ENCODE measurements at regions not wholly inside any gene's neighbourhood (a gene's known extent, or its start where the extent isn't known, plus 50 kb on each side); places are given as distances from the start of the nearest gene placed in this dataset.
A peak's percentile ranks its signal among the peaks of the same experiment; 100 is the strongest.

DNA sequence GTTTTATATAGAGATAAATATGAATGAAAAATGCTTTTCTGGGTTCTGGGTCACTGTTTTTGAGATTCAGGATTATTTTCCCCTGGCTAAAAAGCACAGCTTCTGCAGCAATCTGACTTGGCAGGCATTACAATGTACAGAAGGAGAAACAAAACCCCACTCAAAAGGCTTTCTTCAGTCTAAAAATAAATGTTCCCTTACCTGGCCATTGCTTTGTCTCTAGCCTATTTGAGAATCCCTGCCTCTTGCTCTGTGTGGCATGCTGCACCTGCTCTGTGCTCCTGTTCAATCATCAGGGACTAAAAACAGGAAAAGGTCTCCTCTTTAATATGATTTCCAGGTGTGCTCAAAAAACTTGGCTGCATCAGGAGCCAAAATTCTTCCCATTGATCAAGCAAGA, 187.4 kb upstream of the STAC start:
- no peaks in the 10 kb centered on the region for H3K27me3 ChIP-seq (replicated peaks)
- H3K36me3 ChIP-seq (replicated peaks) = no peaks in the 10 kb centered on the region
- in situ Hi-C loops (cut with HindIII; ENCODE audit: low pct_ligation_motif_present, low sequenced_read_pairs) = no loop called here
- no peak overlapping the region for H3K27ac ChIP-seq
- TF ChIP-seq, protein P1, sequence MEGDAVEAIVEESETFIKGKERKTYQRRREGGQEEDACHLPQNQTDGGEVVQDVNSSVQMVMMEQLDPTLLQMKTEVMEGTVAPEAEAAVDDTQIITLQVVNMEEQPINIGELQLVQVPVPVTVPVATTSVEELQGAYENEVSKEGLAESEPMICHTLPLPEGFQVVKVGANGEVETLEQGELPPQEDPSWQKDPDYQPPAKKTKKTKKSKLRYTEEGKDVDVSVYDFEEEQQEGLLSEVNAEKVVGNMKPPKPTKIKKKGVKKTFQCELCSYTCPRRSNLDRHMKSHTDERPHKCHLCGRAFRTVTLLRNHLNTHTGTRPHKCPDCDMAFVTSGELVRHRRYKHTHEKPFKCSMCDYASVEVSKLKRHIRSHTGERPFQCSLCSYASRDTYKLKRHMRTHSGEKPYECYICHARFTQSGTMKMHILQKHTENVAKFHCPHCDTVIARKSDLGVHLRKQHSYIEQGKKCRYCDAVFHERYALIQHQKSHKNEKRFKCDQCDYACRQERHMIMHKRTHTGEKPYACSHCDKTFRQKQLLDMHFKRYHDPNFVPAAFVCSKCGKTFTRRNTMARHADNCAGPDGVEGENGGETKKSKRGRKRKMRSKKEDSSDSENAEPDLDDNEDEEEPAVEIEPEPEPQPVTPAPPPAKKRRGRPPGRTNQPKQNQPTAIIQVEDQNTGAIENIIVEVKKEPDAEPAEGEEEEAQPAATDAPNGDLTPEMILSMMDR (IDR thresholded peaks at IDR 0.05; ENCODE audit: low read depth, low read length, missing control alignments) = no peak
- DNase-seq = no peak
- no peak overlapping the region for H3K4me3 ChIP-seq (ENCODE audit: low read depth, low read length)

DNA sequence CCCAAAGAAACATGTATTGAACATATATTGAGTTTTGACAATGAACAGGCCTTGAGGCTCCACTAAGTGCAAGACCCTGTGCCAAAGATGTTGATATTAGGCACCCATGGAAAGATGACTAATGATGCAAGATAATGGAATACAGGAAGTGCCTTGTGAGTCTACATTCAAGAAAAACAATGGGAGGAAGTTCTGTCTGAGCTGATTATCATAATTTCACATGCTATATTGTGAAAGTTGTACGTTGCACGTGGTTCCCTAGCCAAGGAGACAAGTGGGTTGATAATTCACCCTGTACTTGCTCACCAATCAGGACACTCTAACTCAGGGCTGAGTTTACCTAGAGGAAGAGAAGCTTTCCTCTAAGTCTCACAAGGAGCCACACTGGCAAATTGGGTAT, 186.9 kb upstream of the STAC start:
- peak; percentile 45 for DNase-seq
- TF ChIP-seq, protein P1 (IDR thresholded peaks at IDR 0.05; ENCODE audit: low read depth, low read length, missing control alignments) = no peak
- Histone ChIP-seq H3K4me3 (ENCODE audit: low read depth, low read length) (no peak overlapping the region), H3K27ac (no peak overlapping the region), H3K27me3 (replicated peaks) (no peaks in the 10 kb centered on the region), H3K36me3 (replicated peaks) (no peaks in the 10 kb centered on the region)
- in situ Hi-C loops (cut with HindIII; ENCODE audit: low pct_ligation_motif_present, low sequenced_read_pairs) = no loop called here

DNA sequence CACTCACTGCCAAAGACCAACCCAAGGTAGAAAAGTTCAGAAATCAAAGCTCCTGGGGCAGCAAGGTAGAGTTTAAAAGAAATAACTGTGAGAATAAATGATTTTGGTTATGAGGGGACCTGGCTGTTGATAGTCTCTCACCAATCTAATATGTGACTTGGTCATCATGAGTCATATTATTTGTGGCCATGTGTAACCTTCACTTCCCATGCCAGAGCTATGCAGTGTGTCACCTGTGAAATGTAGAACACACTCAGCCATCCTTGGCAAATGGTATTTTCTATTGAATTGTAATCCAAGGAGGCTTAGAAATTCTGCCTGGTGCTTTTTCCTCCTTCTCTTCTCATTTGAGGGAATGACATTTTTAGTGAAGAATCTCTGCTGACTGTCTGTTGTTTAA, 184.2 kb upstream of the STAC start:
- DNase-seq = no peak
- TF ChIP-seq, protein P1 (IDR thresholded peaks at IDR 0.05; ENCODE audit: low read depth, low read length, missing control alignments) = no peak
- Histone ChIP-seq H3K27me3 (replicated peaks) (no peaks in the 10 kb centered on the region), H3K27ac (no peak overlapping the region), H3K4me3 (ENCODE audit: low read depth, low read length) (no peak overlapping the region), H3K36me3 (replicated peaks) (no peaks in the 10 kb centered on the region)
- in situ Hi-C loops (cut with HindIII; ENCODE audit: low pct_ligation_motif_present, low sequenced_read_pairs) = no loop called here

DNA sequence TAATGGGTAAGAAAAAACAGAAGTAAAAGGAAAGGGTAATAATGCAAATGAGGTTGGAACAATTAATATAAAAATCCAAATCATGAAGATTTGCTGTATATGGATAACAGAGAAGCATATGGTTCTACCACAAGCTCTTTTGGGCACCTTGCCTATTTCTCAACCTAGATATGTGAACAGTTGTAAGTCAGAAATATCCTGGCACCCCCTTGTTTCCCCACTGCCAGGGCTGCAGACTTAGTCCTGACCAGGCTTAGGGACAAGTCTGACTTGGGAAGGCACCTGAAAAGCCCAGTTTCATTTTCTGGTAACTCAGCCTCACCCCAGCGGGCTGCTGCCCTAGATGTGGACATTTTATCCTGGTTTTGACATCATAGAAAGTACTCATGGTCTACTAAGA, 183.2 kb upstream of the STAC start:
- TF ChIP-seq, protein P1 (IDR thresholded peaks at IDR 0.05; ENCODE audit: low read depth, low read length, missing control alignments) = no peak
- H3K27me3 ChIP-seq (replicated peaks) = no peaks in the 10 kb centered on the region
- no peaks in the 10 kb centered on the region for H3K36me3 ChIP-seq (replicated peaks)
- in situ Hi-C loops (cut with HindIII; ENCODE audit: low pct_ligation_motif_present, low sequenced_read_pairs) = no loop called here
- H3K27ac ChIP-seq = no peak overlapping the region
- no peak overlapping the region for H3K4me3 ChIP-seq (ENCODE audit: low read depth, low read length)
- no peak for DNase-seq

DNA sequence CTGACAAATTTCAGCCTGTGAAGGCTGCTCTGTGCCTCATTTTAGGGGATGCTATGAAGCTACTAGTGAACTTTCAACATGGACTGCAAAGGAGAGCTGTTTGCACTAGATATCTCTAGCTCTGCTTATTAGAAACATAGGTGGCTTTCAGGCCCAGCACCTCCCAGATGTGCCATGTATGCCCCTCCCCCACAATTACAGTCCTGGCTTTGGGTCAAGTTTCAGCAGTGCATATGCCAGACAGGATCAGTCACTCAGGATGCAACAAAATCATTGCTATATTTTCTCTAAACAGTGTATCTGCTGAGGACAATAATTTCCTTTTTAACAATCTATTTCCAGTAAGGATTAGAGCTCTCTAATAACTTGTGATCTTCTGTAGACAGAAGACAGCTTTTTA, 178.8 kb upstream of the STAC start:
- TF ChIP-seq, protein P1 (IDR thresholded peaks at IDR 0.05; ENCODE audit: low read depth, low read length, missing control alignments) = no peak
- no peaks in the 10 kb centered on the region for H3K36me3 ChIP-seq (replicated peaks)
- no peak overlapping the region for H3K27ac ChIP-seq
- in situ Hi-C loops (cut with HindIII; ENCODE audit: low pct_ligation_motif_present, low sequenced_read_pairs) = no loop called here
- H3K4me3 ChIP-seq (ENCODE audit: low read depth, low read length) = no peak overlapping the region
- H3K27me3 ChIP-seq (replicated peaks) = no peaks in the 10 kb centered on the region
- no peak for DNase-seq

DNA sequence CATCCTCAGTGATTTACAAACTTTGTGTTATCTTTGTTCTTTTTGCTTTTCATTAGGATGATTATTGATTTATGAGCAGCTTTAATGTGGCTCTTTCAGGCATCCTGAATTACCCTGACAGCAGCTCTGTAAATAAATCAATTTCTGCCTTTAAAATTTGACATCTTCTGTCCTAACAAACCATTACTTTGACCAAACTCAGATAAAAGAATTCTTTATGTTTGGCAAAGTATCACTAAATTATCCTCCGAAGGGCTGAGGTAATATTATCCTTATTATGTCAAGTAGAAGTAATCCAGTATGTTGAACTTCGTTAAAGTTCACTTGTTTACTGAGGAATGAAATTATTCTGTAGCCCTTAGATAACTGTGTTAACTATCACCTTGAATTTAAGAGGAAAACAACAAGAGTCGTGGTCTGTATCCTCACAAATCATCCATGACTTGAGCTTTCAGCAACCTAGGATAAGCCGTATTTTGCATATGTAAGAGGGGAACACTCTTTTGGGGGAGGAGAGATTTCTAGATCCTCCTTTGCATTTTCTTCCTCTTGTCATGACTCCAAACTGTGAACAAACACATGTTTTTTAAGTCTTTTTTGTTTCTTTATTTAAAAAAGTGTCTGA, 173.2 kb upstream of the STAC start:
- H3K27ac ChIP-seq = no peak overlapping the region
- no peaks in the 10 kb centered on the region for H3K27me3 ChIP-seq (replicated peaks)
- in situ Hi-C loops (cut with HindIII; ENCODE audit: low pct_ligation_motif_present, low sequenced_read_pairs) = no loop called here
- H3K36me3 ChIP-seq (replicated peaks) = no peaks in the 10 kb centered on the region
- DNase-seq = no peak
- TF ChIP-seq, protein P1 (IDR thresholded peaks at IDR 0.05; ENCODE audit: low read depth, low read length, missing control alignments) = no peak
- no peak overlapping the region for H3K4me3 ChIP-seq (ENCODE audit: low read depth, low read length)

All from brain microvascular endothelial cell (primary cell).